ENCODE measurements at regions not wholly inside any gene's neighbourhood (a gene's known extent, or its start where the extent isn't known, plus 50 kb on each side); places are given as distances from the start of the nearest gene placed in this dataset.

DNA sequence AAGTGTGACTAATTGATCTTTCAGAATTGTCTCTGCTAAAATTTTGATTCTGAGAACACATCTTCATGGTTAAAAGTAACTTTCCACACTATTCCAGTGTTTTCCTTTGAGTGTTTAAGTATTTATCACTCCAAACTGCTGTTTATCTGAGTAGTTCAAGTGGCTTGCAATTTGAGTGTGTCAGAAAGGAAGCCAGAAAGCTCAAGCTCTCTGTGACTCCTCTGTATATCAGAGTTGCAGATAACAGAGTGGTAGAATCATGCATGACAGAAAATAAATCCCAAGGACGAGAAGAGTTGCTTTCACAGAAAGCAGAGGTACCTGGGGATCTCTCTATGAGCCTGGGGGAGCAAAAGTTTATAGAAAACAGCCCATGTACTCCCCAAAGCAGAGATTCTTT lies 130.0 kb downstream of the CYB561 start:
- TF ChIP-seq FOSL2 (IDR thresholded peaks at IDR 0.05; ENCODE audit: borderline replicate concordance, low read depth), result no peak
- TF ChIP-seq, protein P1, sequence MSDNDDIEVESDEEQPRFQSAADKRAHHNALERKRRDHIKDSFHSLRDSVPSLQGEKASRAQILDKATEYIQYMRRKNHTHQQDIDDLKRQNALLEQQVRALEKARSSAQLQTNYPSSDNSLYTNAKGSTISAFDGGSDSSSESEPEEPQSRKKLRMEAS (IDR thresholded peaks at IDR 0.05; ENCODE audit: low read depth), result no peak
- TF ChIP-seq, protein P2, sequence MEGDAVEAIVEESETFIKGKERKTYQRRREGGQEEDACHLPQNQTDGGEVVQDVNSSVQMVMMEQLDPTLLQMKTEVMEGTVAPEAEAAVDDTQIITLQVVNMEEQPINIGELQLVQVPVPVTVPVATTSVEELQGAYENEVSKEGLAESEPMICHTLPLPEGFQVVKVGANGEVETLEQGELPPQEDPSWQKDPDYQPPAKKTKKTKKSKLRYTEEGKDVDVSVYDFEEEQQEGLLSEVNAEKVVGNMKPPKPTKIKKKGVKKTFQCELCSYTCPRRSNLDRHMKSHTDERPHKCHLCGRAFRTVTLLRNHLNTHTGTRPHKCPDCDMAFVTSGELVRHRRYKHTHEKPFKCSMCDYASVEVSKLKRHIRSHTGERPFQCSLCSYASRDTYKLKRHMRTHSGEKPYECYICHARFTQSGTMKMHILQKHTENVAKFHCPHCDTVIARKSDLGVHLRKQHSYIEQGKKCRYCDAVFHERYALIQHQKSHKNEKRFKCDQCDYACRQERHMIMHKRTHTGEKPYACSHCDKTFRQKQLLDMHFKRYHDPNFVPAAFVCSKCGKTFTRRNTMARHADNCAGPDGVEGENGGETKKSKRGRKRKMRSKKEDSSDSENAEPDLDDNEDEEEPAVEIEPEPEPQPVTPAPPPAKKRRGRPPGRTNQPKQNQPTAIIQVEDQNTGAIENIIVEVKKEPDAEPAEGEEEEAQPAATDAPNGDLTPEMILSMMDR (IDR thresholded peaks at IDR 0.05), result no peak
- TF ChIP-seq, protein P3, sequence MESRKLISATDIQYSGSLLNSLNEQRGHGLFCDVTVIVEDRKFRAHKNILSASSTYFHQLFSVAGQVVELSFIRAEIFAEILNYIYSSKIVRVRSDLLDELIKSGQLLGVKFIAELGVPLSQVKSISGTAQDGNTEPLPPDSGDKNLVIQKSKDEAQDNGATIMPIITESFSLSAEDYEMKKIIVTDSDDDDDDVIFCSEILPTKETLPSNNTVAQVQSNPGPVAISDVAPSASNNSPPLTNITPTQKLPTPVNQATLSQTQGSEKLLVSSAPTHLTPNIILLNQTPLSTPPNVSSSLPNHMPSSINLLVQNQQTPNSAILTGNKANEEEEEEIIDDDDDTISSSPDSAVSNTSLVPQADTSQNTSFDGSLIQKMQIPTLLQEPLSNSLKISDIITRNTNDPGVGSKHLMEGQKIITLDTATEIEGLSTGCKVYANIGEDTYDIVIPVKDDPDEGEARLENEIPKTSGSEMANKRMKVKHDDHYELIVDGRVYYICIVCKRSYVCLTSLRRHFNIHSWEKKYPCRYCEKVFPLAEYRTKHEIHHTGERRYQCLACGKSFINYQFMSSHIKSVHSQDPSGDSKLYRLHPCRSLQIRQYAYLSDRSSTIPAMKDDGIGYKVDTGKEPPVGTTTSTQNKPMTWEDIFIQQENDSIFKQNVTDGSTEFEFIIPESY (IDR thresholded peaks at IDR 0.05; ENCODE audit: borderline replicate concordance, low read depth), result no peak
- TF ChIP-seq ELF1 (IDR thresholded peaks at IDR 0.05), result no peak
- TF ChIP-seq, protein P4, sequence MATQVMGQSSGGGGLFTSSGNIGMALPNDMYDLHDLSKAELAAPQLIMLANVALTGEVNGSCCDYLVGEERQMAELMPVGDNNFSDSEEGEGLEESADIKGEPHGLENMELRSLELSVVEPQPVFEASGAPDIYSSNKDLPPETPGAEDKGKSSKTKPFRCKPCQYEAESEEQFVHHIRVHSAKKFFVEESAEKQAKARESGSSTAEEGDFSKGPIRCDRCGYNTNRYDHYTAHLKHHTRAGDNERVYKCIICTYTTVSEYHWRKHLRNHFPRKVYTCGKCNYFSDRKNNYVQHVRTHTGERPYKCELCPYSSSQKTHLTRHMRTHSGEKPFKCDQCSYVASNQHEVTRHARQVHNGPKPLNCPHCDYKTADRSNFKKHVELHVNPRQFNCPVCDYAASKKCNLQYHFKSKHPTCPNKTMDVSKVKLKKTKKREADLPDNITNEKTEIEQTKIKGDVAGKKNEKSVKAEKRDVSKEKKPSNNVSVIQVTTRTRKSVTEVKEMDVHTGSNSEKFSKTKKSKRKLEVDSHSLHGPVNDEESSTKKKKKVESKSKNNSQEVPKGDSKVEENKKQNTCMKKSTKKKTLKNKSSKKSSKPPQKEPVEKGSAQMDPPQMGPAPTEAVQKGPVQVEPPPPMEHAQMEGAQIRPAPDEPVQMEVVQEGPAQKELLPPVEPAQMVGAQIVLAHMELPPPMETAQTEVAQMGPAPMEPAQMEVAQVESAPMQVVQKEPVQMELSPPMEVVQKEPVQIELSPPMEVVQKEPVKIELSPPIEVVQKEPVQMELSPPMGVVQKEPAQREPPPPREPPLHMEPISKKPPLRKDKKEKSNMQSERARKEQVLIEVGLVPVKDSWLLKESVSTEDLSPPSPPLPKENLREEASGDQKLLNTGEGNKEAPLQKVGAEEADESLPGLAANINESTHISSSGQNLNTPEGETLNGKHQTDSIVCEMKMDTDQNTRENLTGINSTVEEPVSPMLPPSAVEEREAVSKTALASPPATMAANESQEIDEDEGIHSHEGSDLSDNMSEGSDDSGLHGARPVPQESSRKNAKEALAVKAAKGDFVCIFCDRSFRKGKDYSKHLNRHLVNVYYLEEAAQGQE (IDR thresholded peaks at IDR 0.05; ENCODE audit: low read depth, low read length), result no peak
- no peak for TF ChIP-seq SMC3 (IDR thresholded peaks at IDR 0.05; ENCODE audit: low read depth, low read length)
- TF ChIP-seq EZH2phosphoT487 (IDR thresholded peaks at IDR 0.05; ENCODE audit: borderline replicate concordance, low read depth), result no peak
- no peak for TF ChIP-seq GATA2 (CRISPR knock-in tag; IDR thresholded peaks at IDR 0.05)
